ENCODE measurements at regions not wholly inside any gene's neighbourhood (a gene's known extent, or its start where the extent isn't known, plus 50 kb on each side); places are given as distances from the start of the nearest gene placed in this dataset.

DNA sequence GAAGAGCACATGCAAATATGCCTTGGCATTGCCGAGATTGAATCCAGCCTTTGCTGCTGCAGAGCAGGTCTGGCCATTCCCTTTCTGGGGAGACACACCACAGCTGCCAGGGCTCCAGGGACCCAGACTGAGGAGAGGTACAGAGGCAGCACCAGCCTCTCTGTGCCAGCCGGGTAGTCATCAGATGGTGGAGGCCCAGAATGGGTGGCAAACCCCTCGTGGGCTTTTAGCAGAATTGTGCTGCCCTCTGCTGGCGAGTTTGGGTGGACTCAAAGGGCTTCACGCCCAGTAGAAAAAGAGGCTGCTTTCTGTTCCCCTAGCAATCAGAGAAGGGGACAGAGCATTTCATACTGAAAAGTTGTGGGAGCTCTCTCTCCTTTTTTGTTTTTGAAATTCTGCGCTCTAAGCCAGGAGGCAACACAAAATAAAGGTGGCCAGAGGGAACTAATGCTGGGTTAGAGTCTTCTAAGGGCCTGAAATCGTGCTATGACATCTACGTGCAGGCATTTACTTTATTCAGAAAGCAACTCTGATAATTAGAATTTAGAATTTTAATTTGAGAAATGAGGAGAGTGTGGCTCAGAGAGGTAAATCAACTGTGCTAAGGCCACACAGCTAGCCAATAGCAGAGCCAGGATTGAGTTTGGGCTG is 158.8 kb upstream of the NAV2 start:
- TF ChIP-seq CTCF (IDR thresholded peaks at IDR 0.05), result peak; percentile 87 to 92 (median 90)
- no peak for TF ChIP-seq POLR2A (IDR thresholded peaks at IDR 0.05)
- DNase-seq (ENCODE audit: low spot score), result peak; percentile 67
- H3K9me3 ChIP-seq, result no peaks in the 10 kb centered on the region
- no peaks in the 10 kb centered on the region for H3K27me3 ChIP-seq (replicated peaks; ENCODE audit: insufficient read depth)
- no peaks in the 10 kb centered on the region for H3K4me1 ChIP-seq (replicated peaks)
- no peak overlapping the region for H3K27ac ChIP-seq
- intact Hi-C loops (cut with DNase I), result loop anchor here (2.0 to 5.0 kb wide), 3 partner anchors 241 to 477 kb away; no protein-coding TSS in a partner anchor
- H3K36me3 ChIP-seq, result no peaks in the 10 kb centered on the region
- H3K4me3 ChIP-seq, result no peak overlapping the region
- 36% methylated on average over 8 of the region's 8 CpGs for WGBS

DNA sequence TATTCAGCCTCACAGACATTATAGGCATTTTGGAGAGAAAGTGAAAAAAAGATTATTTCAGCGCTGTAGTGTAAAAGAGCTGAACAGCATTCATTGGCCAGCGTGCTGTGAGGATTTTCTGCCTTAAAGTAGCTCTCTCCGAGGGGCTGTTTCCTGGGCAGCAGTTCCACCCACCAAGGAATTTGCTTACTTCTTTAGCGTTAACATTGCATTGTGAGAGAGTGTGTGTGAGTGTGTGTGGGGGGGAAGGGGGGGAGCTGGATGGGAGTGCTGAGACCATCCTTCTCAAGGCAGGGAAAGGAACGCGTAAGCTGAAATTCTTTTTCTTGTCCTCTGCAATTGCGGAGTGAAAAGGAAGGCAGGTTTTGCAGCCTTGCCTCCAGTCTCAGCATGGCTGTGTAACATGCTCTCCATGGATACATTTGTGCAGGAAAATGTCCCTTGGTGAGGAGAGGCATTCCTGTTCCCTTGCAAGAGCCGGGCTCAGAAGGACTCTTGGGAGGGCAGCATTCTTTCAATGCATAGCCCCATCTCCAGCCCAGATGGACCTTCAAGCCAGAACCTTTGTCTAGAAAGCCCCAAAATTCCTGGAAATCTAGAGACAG is 159.9 kb upstream of the NAV2 start:
- DNase-seq (ENCODE audit: low spot score), result no peak
- H3K4me3 ChIP-seq, result no peak overlapping the region
- WGBS, result 86% methylated on average over 8 of the region's 8 CpGs
- no peaks in the 10 kb centered on the region for H3K4me1 ChIP-seq (replicated peaks)
- TF ChIP-seq CTCF (IDR thresholded peaks at IDR 0.05) (no peak), POLR2AphosphoS5 (IDR thresholded peaks at IDR 0.05) (no peak), POLR2A (IDR thresholded peaks at IDR 0.05) (no peak)
- H3K9me3 ChIP-seq, result no peaks in the 10 kb centered on the region
- intact Hi-C loops (cut with DNase I), result loop anchor here (2.0 to 5.0 kb wide), 3 partner anchors 240 to 476 kb away; no protein-coding TSS in a partner anchor
- H3K27ac ChIP-seq, result no peak overlapping the region
- H3K36me3 ChIP-seq, result no peaks in the 10 kb centered on the region
- H3K27me3 ChIP-seq (replicated peaks; ENCODE audit: insufficient read depth), result no peaks in the 10 kb centered on the region

GRCh38 chr11:19552161-19552560 is 160.5 kb upstream of the NAV2 start:
- Histone ChIP-seq H3K27me3 (replicated peaks; ENCODE audit: insufficient read depth) (no peaks in the 10 kb centered on the region), H3K9me3 (no peaks in the 10 kb centered on the region), H3K36me3 (no peaks in the 10 kb centered on the region), H3K4me1 (replicated peaks) (no peaks in the 10 kb centered on the region), H3K4me3 (no peak overlapping the region), H3K27ac (no peak overlapping the region)
- intact Hi-C loops (cut with DNase I), result loop anchor here (2.0 to 5.0 kb wide), 3 partner anchors 239 to 475 kb away; no protein-coding TSS in a partner anchor
- TF ChIP-seq CTCF (IDR thresholded peaks at IDR 0.05) (no peak), POLR2A (IDR thresholded peaks at IDR 0.05) (no peak), POLR2AphosphoS5 (IDR thresholded peaks at IDR 0.05) (no peak)
- 91% methylated on average over 8 of the region's 8 CpGs for WGBS
- no peak for DNase-seq (ENCODE audit: low spot score)

DNA sequence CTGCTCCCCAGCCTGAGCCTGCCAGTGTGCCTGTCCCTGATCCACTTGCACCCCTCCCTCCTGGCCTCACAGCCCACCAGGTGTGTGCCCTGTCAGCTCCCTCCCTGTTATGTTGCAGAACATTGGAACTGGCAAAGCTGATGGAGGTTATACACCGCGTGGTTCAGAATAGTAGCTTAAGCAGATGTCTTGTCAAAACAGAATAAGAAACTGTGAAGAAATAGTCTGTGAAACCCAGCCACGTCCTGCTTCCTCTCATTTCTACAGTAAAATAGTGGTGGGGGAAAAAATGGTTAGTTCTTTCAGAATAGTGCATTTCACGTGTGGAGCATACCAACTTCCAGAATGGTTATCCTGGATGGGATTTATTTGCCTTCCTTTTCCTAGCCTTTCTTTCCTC is 161.2 kb upstream of the NAV2 start:
- Histone ChIP-seq H3K27me3 (replicated peaks; ENCODE audit: insufficient read depth) (peaks cover under 1% of the 10 kb centered on the region), H3K36me3 (no peaks in the 10 kb centered on the region), H3K27ac (no peak overlapping the region), H3K4me1 (replicated peaks) (no peaks in the 10 kb centered on the region), H3K9me3 (no peaks in the 10 kb centered on the region), H3K4me3 (no peak overlapping the region)
- 72% methylated on average over 4 of the region's 4 CpGs for WGBS
- DNase-seq (ENCODE audit: low spot score), result no peak
- TF ChIP-seq CTCF (IDR thresholded peaks at IDR 0.05), result no peak
- no peak for TF ChIP-seq POLR2A (IDR thresholded peaks at IDR 0.05)
- TF ChIP-seq POLR2AphosphoS5 (IDR thresholded peaks at IDR 0.05), result no peak
- intact Hi-C loops (cut with DNase I), result loop anchor here (5.0 kb wide), 1 partner anchor 294 kb away; no protein-coding TSS in a partner anchor

DNA sequence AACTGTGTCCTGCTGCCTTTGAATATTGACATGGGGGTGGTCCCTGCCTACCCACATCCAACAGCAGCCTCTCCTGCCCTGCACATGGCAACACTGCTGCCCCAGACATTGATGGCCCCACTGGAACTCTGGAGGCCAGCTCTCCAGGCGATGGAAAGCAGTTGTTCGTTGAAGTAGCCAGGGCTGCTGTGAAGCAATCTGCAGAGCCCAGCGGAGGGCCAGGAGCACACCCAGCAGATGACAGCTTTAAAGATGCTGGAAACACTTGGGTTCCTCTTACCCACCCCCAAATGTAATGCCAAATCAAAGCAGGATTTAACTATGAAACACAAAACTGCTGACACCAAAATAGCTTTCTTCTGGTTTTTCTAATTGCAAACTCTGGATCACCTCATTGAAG is 165.6 kb upstream of the NAV2 start:
- no peak for DNase-seq (ENCODE audit: low spot score)
- no peak overlapping the region for H3K4me3 ChIP-seq
- intact Hi-C loops (cut with DNase I), result no loop called here
- H3K27ac ChIP-seq, result no peak overlapping the region
- H3K9me3 ChIP-seq, result no peaks in the 10 kb centered on the region
- H3K27me3 ChIP-seq (replicated peaks; ENCODE audit: insufficient read depth), result peaks cover 4% of the 10 kb centered on the region
- H3K4me1 ChIP-seq (replicated peaks), result no peaks in the 10 kb centered on the region
- WGBS, result 67% methylated on average over 3 of the region's 3 CpGs
- H3K36me3 ChIP-seq, result no peaks in the 10 kb centered on the region
- TF ChIP-seq POLR2A (IDR thresholded peaks at IDR 0.05), result no peak
- no peak for TF ChIP-seq POLR2AphosphoS5 (IDR thresholded peaks at IDR 0.05)
- no peak for TF ChIP-seq CTCF (IDR thresholded peaks at IDR 0.05)

Measured in prostate gland (tissue), 2 donors.